Activated naive CD4-positive, alpha-beta T cell treated with anti-CD3 and anti-CD28 coated beads, Interleukin-2, amount 50 U/mL, for 72 hours (primary cell): ENCODE measurements at regions not wholly inside any gene's neighbourhood (a gene's known extent, or its start where the extent isn't known, plus 50 kb on each side); places are given as distances from the start of the nearest gene placed in this dataset.
"Not testable (repeated sequence)": the region's sequence is repeated elsewhere in the genome, so short reads cannot be mapped to it uniquely, and the experiment has no call there.

Experiments
- ATAC-seq, 2 donors: fragments of 150-1000 bp; cut with Tn5 transposase; 2 replicates each; pipeline ENCODE4 v1.10.0; 2021; ENCODE audit warnings: mild to moderate bottlenecking in 2 of 2, moderate library complexity in 2 of 2
- DNase-seq, 2 donors: peaks; one replicate each; pipeline ENCODE4 v3.0.0; 2021 to 2022; ENCODE audit warnings: low spot score in 2 of 2
- H3K27ac Mint-ChIP-seq, 2 donors: one replicate each; pipeline ENCODE4 v1.8.0; 2022; ENCODE audit warnings: mild to moderate bottlenecking in 2 of 2, mixed read lengths in 2 of 2
- H3K36me3 Mint-ChIP-seq, 2 donors: one replicate each; pipeline ENCODE4 v1.8.0; 2022; ENCODE audit warnings: mixed read lengths in 2 of 2
- H3K9me3 Mint-ChIP-seq, 2 donors: one replicate each; pipeline ENCODE4 v1.8.0; 2022; ENCODE audit warnings: mixed read lengths in 2 of 2

DNA sequence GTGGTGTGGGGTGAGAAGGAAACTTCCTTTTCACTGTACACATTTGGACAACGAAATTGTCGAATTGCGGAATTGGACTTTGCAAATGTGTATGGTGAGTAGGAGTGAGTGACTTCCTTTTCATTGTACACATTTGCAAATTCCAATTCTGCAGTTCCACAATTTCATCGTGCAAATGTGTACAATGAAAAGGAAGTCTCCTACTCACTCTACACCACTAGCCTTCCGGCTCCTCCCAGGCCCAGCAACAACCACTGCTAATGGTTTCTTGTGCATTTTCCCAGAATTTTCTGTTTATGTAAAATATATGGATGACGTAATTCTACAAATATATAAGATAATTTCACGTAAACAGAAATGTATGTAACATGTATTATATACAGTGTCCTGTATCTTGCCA is 118.5 kb downstream of the ARL4A start:
- no peaks in the 10 kb centered on the region for H3K9me3 Mint-ChIP-seq
- H3K36me3 Mint-ChIP-seq: no peaks in the 10 kb centered on the region
- no peak for DNase-seq
- H3K27ac Mint-ChIP-seq: no peak overlapping the region
- ATAC-seq: no peak

DNA sequence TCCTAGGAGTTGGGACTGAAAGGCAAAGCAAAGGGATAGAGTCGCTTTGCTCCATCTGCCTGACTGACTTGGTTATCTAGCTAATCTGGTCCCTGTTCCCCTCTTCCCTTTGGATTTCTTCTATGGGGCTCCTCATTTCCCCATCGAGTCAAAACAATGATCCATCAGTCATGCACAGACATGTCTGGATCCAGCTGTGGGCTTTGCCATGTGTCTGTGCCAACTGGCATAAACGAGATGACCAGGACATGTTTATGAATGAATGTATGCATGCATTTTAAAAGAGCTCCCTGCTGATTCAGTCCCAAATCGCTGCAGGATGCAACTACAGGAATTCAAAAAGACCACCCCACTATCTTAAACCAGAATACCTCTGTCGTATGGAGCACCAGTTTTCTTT is 122.0 kb downstream of the ARL4A start:
- Mint-ChIP-seq H3K36me3 (no peaks in the 10 kb centered on the region), H3K9me3 (peaks cover 0 to 6% of the 10 kb centered on the region in 2 donors), H3K27ac (no peak overlapping the region)
- no peak for ATAC-seq
- DNase-seq: no peak

DNA sequence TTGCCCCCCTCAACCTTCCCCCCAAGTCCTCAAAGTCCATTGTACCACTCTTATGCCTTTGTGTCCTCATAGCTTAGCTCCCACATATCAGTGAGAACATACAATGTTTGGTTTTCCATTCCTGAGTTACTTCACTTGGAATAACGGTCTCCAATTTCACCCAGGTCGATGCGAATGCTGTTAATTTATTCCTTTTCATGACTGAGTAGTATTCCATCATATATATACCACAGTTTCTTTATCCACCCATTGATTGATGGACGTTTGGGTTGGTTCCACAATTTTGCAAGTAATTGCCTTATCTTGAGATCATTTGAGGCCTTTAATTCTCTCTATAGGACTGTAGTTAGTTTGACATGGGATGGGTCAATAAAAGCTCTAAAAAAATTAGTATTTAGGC is 124.7 kb downstream of the ARL4A start:
- no peak for ATAC-seq
- Mint-ChIP-seq H3K36me3 (no peaks in the 10 kb centered on the region), H3K27ac (no peak overlapping the region), H3K9me3 (peaks cover 0 to 6% of the 10 kb centered on the region in 2 donors)
- no peak for DNase-seq

DNA sequence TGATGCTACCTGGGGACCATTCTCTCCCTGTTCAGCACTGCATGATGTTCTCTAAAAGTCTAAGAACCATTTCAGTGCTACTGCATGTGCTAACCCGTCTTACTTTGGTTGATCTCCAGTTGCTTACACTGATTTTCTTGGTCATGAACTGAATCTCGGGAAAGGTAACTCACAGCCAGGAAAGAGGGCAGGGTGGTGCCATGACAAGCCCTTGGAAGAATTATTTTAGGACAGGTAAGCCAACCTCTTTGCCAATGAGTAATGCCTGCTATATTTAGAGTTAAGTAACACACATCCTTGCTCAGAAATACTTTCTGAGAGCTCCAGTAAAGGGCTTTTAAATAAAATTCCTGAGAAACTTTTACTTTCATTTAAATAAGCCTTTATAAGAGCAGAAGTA is 126.7 kb downstream of the ARL4A start:
- Mint-ChIP-seq H3K36me3 (no peaks in the 10 kb centered on the region), H3K27ac (no peak overlapping the region)

DNA sequence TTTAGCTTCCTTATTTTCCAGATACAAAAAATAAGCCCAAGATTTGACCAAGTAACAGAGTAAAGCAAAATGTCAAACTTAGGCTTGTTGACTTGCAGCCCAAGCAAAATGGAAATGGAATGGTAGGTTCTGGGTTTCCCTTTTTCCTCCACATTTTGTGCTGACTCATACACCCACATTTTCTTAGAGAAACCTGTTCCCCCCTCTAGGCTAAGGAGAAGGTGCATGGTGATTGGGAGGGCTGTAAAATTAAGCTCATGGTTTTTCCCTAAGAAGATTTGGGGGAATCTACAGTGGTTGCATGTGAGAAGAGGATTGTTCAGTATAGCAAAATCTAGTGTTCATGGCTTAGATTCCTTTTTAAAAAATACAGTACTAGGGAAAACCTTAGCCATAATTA is 127.4 kb downstream of the ARL4A start:
- ATAC-seq: no peak
- H3K9me3 Mint-ChIP-seq: peaks cover 0 to 6% of the 10 kb centered on the region in 2 donors
- no peaks in the 10 kb centered on the region for H3K36me3 Mint-ChIP-seq
- no peak for DNase-seq
- no peak overlapping the region for H3K27ac Mint-ChIP-seq

More for the DNA sequence above, 126.7 kb downstream of the ARL4A start:
- DNase-seq (no peak), ATAC-seq (no peak)
- H3K9me3 Mint-ChIP-seq: peaks cover 0 to 6% of the 10 kb centered on the region in 2 donors

DNA sequence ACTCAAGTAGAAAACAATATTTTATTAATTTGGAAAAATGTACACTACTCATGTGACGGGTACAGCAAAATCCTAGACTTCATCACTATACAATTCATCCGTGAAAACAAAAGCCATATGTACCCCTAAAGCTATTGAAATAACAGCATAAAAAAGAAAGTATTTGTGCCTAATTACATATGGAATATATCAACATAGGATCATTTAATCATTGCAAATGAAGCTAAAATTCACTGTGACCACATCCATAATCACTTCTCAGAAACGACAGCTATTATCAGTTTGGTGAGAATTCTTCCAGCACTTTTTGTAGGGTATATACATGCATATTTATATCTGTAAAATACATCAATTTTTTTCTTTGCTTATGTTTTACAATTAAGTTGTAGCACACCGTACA is 128.0 kb downstream of the ARL4A start:
- no peak for DNase-seq
- no peak overlapping the region for H3K27ac Mint-ChIP-seq
- peaks cover 0 to 6% of the 10 kb centered on the region in 2 donors for H3K9me3 Mint-ChIP-seq
- H3K36me3 Mint-ChIP-seq: no peaks in the 10 kb centered on the region
- no peak for ATAC-seq

DNA sequence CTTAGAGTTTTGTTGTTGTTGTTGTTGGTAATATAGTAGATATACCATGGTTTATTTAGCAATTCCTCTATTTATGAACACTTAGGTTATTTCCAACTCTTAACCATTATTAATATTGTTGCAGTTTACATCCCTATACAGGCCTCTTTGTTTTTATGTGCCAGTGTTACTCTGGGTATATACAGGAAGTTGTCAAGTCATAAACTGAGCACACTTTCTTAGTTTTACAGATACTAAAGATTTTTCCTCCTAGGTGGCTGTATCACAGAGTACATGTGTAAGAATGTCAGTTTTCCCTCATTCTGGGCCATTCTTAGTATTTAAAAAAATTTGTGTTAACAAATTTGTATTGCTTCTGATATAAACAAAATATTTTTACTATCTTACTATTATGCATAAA is 128.4 kb downstream of the ARL4A start:
- H3K9me3 Mint-ChIP-seq: peaks cover 0 to 6% of the 10 kb centered on the region in 2 donors
- H3K36me3 Mint-ChIP-seq: no peaks in the 10 kb centered on the region
- ATAC-seq (no peak), DNase-seq (no peak)
- H3K27ac Mint-ChIP-seq: no peak overlapping the region

DNA sequence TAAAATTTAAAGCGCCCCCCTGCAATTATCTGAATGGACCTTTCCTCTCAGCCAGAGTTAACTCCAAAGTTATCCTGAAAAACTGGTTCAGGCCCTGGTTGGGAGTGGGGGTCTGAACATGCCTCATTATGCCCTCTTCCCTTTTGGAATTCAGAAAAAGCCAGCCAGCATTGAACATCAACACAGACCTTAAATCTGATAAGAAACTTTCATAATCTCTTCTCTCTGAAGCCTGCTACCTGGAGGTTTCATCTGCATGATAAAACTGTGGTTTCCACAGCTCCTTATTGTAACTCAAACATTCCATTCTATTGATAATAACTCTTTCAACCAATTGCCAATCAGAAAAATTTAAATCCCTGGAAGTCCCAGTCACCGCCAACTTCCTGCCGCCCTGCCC is 133.3 kb downstream of the ARL4A start:
- ATAC-seq (no peak), DNase-seq (no peak)
- no peaks in the 10 kb centered on the region for H3K36me3 Mint-ChIP-seq
- no peaks in the 10 kb centered on the region for H3K9me3 Mint-ChIP-seq
- H3K27ac Mint-ChIP-seq: no peak overlapping the region

DNA sequence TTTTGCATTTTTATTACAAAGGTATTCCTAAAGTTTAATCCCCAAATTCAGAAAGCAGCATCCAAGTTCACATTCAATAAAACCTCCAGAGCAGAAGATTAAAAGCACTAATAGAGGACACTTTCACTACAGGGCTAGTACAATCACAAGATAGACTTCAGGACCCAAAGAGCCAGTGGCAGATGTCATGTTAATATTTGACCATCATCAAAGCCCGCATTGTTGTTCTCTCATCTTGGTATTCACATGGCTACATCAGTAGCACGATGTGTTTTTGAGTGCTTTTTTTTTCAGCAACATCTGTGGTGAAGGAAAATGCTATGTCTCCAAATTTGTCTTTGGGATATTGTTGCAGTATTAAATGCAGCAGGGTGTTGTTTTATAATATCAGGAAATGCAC is 134.3 kb downstream of the ARL4A start:
- Mint-ChIP-seq H3K9me3 (no peaks in the 10 kb centered on the region), H3K27ac (no peak overlapping the region), H3K36me3 (no peaks in the 10 kb centered on the region)
- DNase-seq: no peak
- no peak for ATAC-seq

DNA sequence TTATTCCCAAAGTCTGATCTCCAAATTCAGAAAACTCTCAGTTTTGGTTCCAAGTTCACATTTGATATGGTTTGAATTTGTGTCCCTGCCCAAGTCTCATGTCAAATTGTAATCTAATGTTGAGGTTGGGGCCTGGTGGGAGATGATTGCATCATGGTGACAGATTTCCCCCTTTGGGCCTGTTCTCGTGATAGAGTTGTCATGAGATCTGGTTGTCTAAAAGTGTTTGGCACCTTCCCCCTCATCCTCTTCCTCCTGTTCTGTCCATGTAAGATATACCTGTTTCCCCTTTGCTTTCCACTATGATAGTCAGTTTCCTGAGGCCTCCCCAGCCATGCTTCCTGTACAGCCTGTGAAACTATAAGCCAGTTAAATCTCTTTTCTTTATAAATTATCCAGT is 138.6 kb downstream of the ARL4A start:
- Mint-ChIP-seq H3K36me3 (no peaks in the 10 kb centered on the region), H3K9me3 (no peaks in the 10 kb centered on the region), H3K27ac (no peak overlapping the region)
- DNase-seq (no peak), ATAC-seq (no peak)

DNA sequence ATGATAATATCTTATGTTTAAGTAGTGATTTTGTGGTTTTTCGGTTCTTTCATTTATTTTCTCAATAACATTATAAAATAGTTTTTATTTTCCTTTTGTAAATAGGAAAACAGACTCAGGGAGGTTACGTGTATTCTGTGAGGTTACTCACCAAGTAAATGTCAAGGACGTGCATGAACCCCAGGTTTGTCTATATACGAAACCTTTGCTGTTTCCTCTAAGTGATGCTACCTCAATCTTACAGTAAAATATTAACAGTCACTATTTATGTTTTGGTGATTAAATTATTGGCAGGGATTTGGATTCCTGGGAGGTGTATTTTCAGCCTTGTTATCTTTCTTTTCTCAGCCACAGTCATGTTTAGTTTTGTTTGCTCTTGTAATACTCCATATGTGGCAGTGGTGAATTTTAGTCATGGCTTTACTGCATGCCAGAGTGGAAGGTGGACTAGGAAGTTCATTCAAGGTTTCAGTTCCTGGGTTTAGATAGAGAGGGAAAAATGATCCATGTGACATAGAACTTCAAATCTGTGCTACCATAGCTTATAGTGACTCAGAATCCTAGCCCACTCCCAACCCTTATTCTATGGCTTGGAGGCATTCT is 139.9 kb downstream of the ARL4A start:
- H3K27ac Mint-ChIP-seq: no peak overlapping the region
- DNase-seq: no peak
- H3K36me3 Mint-ChIP-seq: no peaks in the 10 kb centered on the region
- ATAC-seq: no peak
- H3K9me3 Mint-ChIP-seq: no peaks in the 10 kb centered on the region

DNA sequence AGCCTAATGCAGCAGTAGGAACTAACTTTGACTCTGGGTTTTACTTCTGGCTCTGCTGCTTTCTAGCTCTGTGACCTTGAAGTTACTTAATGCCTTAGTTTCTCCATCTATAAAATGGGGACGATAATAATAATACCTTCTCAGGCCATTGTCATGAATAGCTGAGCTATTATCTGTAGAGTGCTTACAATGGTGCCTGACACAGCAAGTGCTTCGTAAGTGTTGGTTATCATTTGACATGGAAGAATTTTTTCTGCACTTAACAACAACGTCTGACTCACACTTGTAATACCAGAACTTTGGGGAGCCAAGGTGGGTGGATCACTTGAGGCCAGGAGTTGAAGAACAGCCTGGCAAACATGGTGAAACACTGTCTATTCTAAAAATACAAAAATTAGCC is 140.5 kb downstream of the ARL4A start:
- no peaks in the 10 kb centered on the region for H3K36me3 Mint-ChIP-seq
- no peak for ATAC-seq
- peaks cover 2 to 5% of the 10 kb centered on the region in 2 donors for H3K9me3 Mint-ChIP-seq
- no peak for DNase-seq
- H3K27ac Mint-ChIP-seq: no peak overlapping the region

DNA sequence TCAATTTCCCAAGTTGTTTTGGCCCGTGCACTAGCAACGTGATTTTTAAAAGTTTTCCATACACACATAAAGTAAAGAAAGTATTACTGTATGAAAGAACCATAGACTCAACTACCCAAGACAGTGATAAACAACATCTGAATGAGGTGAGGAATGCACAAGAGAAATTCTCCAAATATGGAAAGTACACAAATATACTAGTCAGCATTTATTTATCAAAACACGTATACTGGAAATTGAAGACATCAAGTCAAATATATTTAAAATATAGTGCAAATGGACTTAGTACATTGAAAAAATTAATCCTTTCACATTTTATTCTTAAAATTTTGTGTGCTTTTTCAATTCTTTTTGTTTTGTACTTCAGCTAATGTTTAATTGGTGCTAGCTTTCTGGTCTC is 143.6 kb downstream of the ARL4A start:
- Mint-ChIP-seq H3K36me3 (peaks cover 0 to 9% of the 10 kb centered on the region in 2 donors), H3K9me3 (peaks cover 14 to 16% of the 10 kb centered on the region in 2 donors), H3K27ac (no peak overlapping the region)
- ATAC-seq: no peak
- no peak for DNase-seq

DNA sequence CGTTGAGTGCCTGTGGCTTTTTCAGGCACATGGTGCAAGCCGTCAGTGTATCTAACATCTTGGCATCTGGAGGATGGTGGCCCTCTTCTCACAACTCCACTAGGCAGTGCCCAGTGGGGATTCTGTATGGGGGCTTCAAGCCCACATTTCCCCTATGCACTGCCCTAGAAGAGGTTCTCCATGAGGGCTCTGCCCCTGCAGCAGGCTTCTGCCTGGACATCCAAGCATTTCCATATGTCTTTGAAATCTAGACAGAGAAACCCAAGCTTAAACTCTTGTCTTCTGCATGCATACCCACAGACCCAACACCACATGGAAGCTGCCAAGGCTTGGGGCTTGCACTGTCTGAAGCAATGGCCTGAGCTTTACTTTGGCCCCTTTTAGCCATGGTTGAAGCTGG is 146.4 kb downstream of the ARL4A start:
- DNase-seq (no peak), ATAC-seq (no peak)
- Mint-ChIP-seq H3K36me3 (peaks cover 0 to 9% of the 10 kb centered on the region in 2 donors), H3K9me3 (peaks cover 14 to 16% of the 10 kb centered on the region in 2 donors), H3K27ac (no peak overlapping the region)

DNA sequence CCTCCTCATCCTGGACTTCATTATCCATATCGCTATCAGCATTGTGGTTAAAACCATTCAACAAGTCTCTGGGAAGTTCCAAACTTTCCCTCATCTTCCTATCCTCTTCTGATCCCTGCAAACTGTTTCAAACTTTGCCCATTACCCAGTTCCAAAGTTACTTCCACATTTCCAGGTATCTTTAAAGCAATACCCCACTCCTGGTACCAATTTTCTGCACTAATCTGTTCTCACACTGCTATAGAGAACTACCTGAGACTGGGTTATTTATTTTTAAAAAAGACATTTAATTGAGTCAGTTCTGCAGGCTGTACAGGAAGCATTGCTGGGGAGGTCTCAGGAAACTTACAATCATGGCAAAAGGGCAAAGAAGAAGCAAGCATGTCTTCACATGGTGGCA is 147.3 kb downstream of the ARL4A start:
- Mint-ChIP-seq H3K36me3 (peaks cover 0 to 9% of the 10 kb centered on the region in 2 donors), H3K9me3 (peaks cover 14 to 16% of the 10 kb centered on the region in 2 donors), H3K27ac (no peak overlapping the region)
- DNase-seq (no peak), ATAC-seq (no peak)

DNA sequence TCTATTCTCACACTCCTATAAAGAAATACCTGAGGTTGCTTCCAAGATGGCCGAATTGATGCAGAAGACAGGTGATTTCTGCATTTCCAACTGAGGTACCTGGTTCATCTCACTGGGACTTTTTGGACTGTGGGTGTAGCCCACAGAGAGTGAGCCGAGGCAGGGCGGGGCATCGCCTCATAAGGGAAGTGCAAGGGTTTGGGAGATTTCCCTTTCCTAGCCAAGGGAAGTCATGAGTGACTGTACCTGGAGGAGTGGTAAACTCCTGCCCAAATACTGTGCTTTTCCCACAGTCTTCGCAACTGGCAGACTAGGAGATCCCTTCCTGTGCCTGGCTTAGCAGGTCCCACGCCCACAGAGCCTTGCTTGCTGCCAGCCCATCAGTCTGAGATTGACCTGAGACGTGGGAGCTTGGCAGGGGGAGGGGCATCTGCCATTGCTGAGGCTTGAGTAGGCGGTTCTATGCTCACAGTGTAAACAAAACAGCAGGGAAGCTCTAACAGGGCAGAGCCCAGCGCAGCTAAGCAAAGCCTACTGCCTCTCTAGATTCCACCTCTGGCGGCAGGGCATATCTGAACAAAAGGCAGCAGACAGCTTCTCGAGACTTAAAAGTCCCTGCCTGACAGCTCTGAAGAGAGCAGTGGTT is 152.2 kb downstream of the ARL4A start:
- no peak overlapping the region for H3K27ac Mint-ChIP-seq
- ATAC-seq (no peak), DNase-seq (no peak)
- H3K36me3 Mint-ChIP-seq: peaks cover 9 to 14% of the 10 kb centered on the region in 2 donors
- peaks cover 14 to 21% of the 10 kb centered on the region in 2 donors for H3K9me3 Mint-ChIP-seq

DNA sequence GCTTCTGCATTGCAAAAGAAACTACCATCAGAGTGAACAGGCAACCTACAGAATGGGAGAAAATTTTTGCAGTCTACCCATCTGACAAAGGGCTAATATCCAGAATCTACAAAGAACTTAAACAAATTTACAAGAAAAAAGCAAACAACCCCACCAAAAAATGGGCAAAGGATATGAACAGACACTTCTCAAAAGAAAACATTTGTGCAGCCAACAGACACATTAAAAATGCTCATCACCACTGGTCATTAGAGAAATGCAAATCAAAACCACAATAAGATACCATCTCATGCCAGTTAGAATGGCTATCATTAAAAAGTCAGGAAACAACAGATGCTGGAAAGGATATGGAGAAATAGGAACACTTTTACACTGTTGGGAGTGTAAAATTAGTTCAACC is 157.3 kb downstream of the ARL4A start:
- H3K9me3 Mint-ChIP-seq: peaks cover 19 to 24% of the 10 kb centered on the region in 2 donors
- H3K36me3 Mint-ChIP-seq, H3K27ac Mint-ChIP-seq, ATAC-seq, DNase-seq: not testable (repeated sequence)

DNA sequence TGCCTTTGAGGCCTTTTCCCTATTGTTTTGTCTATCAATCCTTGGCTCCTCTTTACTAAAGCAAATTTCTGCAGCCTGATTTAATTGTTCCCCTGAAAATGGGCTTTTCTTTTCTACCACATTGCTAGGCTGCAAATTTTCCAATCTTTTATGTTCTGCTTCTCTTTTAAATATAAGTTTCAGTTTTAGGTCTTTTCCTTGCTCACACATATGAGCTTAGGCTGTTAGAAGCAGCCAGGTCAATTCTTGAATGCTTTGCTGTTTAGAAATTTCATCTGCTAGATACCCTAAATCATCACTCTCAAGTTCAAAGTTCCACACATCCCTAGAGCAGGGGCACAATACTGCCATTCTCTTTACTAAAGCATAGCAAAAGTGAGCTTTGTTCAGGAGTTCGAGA is 159.6 kb downstream of the ARL4A start:
- DNase-seq (no peak), ATAC-seq (no peak)
- peaks cover 5 to 6% of the 10 kb centered on the region in 2 donors for H3K36me3 Mint-ChIP-seq
- H3K27ac Mint-ChIP-seq: no peak overlapping the region
- peaks cover 15 to 16% of the 10 kb centered on the region in 2 donors for H3K9me3 Mint-ChIP-seq
